ENCODE measurements at regions not wholly inside any gene's neighbourhood (a gene's known extent, or its start where the extent isn't known, plus 50 kb on each side); places are given as distances from the start of the nearest gene placed in this dataset.
A peak's percentile ranks its signal among the peaks of the same experiment; 100 is the strongest.

- DNase-seq = no peak
Measured at GRCh38 chr3:120838441-120839091, 69.4 kb upstream of the STXBP5L start.

- no peak for DNase-seq
Measured at GRCh38 chr3:120839120-120839519, 68.9 kb upstream of the STXBP5L start.

- no peak for DNase-seq
Measured at GRCh38 chr3:120841264-120841663, 66.7 kb upstream of the STXBP5L start.

- no peak for DNase-seq
Measured at GRCh38 chr3:120846073-120846472, 61.9 kb upstream of the STXBP5L start.

- DNase-seq = no peak
Measured at GRCh38 chr3:120848503-120848902, 59.5 kb upstream of the STXBP5L start.

- DNase-seq = no peak
Measured at GRCh38 chr3:120850381-120851295, 57.4 kb upstream of the STXBP5L start.

- DNase-seq = no peak
Measured at GRCh38 chr3:120852412-120852811, 55.6 kb upstream of the STXBP5L start.

- DNase-seq = no peak
Measured at GRCh38 chr3:120853416-120853815, 54.6 kb upstream of the STXBP5L start.

- no peak for DNase-seq
Measured at GRCh38 chr3:120854908-120855526, 53.0 kb upstream of the STXBP5L start.

- peak; percentile 73 for DNase-seq
Measured at GRCh38 chr3:120855665-120856437, 52.2 kb upstream of the STXBP5L start.

Data from femur (tissue), 1 donor.